GM19455 (cell line): ENCODE measurements at regions not wholly inside any gene's neighbourhood (a gene's known extent, or its start where the extent isn't known, plus 50 kb on each side); places are given as distances from the start of the nearest gene placed in this dataset.
"Not testable (repeated sequence)": the region's sequence is repeated elsewhere in the genome, so short reads cannot be mapped to it uniquely, and the experiment has no call there.

ENCODE experiments used
- ATAC-seq: cut with Tn5 transposase; IDR thresholded peaks from one replicate; pipeline ENCODE4 v1.9.1; 2021; ENCODE audit not compliant: unreplicated experiment

- ATAC-seq, result no peak
Observed at GRCh38 chr6:47180633-47181032, 129.1 kb downstream of the TNFRSF21 start.

GRCh38 chr6:47179286-47179685, 130.4 kb downstream of the TNFRSF21 start:
- ATAC-seq, result no peak

GRCh38 chr6:47175656-47176055, 133.5 kb upstream of the ADGRF1 start:
- no peak for ATAC-seq

- ATAC-seq, result no peak
Observed at GRCh38 chr6:47174502-47175023, 132.4 kb upstream of the ADGRF1 start.

GRCh38 chr6:47174063-47174462, 131.9 kb upstream of the ADGRF1 start:
- not testable (repeated sequence) for ATAC-seq

GRCh38 chr6:47173145-47173544, 131.0 kb upstream of the ADGRF1 start:
- not testable (repeated sequence) for ATAC-seq

- no peak for ATAC-seq
Observed at GRCh38 chr6:47170617-47170947, 128.4 kb upstream of the ADGRF1 start.

GRCh38 chr6:47169785-47170616, 127.9 kb upstream of the ADGRF1 start:
- ATAC-seq, result no peak

GRCh38 chr6:47168180-47168579, 126.0 kb upstream of the ADGRF1 start:
- ATAC-seq, result no peak

- ATAC-seq, result no peak
Observed at GRCh38 chr6:47165918-47166317, 123.8 kb upstream of the ADGRF1 start.

GRCh38 chr6:47164877-47165276, 122.7 kb upstream of the ADGRF1 start:
- ATAC-seq, result no peak

GRCh38 chr6:47163536-47163935, 121.4 kb upstream of the ADGRF1 start:
- no peak for ATAC-seq

GRCh38 chr6:47162793-47163192, 120.7 kb upstream of the ADGRF1 start:
- ATAC-seq, result no peak

GRCh38 chr6:47162231-47162630, 120.1 kb upstream of the ADGRF1 start:
- no peak for ATAC-seq

GRCh38 chr6:47161176-47161687, 119.1 kb upstream of the ADGRF1 start:
- no peak for ATAC-seq

GRCh38 chr6:47160702-47161101, 118.6 kb upstream of the ADGRF1 start:
- no peak for ATAC-seq

- no peak for ATAC-seq
Observed at GRCh38 chr6:47159763-47160162, 117.6 kb upstream of the ADGRF1 start.

GRCh38 chr6:47157653-47158219, 115.6 kb upstream of the ADGRF1 start:
- ATAC-seq, result no peak

- ATAC-seq, result no peak
Observed at GRCh38 chr6:47157063-47157462, 114.9 kb upstream of the ADGRF1 start.

GRCh38 chr6:47156196-47156595, 114.1 kb upstream of the ADGRF1 start:
- ATAC-seq, result no peak

- no peak for ATAC-seq
Observed at GRCh38 chr6:47153404-47153755, 111.2 kb upstream of the ADGRF1 start.

GRCh38 chr6:47152666-47153403, 110.7 kb upstream of the ADGRF1 start:
- no peak for ATAC-seq
